AG08396 (cell line): ENCODE measurements at regions not wholly inside any gene's neighbourhood (a gene's known extent, or its start where the extent isn't known, plus 50 kb on each side); places are given as distances from the start of the nearest gene placed in this dataset.

Experiments
- DNase-seq: peaks from one replicate; pipeline ENCODE4 v3.0.0; 2012; ENCODE audit warnings: low spot score, mixed read lengths

- no peak for DNase-seq
These were observed 64.6 kb upstream of the ELOVL5 start for GRCh38 chr6:53413326-53413725.

DNA sequence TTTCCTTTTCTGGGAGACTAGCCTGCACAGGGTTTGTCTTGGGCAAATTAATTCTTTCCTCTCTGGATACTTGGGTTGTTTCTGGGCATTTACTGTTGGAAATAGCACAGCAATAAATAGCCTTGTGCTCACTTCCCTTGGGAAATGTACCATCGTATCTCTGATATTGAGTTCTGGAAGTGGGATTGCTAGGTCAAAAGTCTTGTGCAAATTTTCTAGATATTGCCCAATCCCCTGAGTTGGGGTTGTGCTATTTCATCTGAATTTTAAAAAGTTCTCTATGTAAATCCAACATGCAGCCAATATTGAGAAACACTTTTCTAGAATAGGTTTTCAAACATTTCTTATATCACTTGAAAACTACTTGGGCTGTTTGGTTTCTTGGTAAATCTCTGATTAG is 64.0 kb upstream of the ELOVL5 start:
- DNase-seq: no peak

DNA sequence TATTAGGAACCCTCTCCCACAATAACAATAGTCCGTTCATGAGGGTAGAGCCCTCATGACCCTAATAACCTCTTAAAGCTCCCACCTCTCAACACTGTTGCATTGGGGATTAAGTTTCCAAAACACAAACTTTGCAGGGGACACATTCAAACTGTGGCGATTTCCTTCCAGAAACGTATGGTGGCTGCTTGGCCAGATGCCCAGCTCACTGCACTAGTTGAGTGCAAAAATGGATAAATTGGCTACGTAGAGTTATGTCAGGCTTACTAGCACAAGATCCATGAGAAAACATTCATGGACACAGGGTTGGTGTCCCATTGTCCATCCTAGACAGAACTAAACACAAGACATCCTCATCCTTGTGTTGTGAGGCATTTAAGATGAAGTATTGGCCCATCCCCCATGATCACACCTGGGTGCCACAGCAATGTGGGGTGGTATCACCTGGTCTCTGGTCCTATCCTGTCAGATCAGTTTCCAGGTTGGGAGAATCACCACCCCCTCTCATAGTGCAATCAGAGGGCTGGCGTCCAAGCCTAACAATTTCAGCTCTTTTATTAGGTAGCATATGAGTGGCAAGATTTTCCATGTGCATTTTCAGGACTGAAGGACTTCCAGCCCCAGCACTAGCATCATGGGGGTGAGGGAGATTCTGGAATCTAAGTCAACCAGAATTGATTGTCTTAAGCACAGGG is 63.4 kb upstream of the ELOVL5 start:
- no peak for DNase-seq

GRCh38 chr6:53411451-53411850 is 62.7 kb upstream of the ELOVL5 start:
- DNase-seq: no peak

DNA sequence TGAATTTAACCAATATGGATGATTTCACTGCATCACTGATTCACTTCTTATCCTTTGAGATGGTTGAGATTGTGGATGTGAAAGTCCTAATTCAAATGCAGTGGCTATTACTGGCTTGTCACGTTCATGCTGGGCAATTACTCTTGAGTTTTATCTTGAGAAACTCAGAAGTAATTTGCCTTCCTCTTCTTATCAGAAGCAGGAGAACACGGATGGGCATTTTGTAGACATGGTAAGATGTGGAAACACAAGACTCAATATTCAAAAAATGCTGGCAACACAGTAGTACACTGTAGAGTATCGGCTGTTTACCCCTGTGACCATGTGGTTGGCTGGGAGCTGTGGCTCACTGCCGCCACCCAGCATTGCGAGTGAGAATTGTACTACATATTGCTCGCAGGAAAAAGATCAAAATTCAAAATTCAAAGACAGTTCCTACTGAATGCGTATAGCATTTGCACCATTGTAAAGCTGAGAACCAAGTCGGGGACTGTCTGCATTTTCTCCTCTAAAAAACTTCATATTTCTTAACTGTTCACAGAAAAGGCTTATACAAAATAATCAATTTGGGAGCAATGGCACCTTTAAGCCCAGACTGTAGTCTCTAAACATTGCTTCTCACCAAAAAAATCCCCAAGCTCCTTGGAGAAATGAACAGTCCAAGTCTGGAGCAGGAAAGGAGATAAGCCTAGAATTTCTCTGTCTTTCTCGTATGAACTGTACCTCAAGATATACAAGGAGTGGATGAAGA is 61.9 kb upstream of the ELOVL5 start:
- peak; percentile 55 for DNase-seq

GRCh38 chr6:53408826-53409225 is 60.1 kb upstream of the ELOVL5 start:
- no peak for DNase-seq

DNA sequence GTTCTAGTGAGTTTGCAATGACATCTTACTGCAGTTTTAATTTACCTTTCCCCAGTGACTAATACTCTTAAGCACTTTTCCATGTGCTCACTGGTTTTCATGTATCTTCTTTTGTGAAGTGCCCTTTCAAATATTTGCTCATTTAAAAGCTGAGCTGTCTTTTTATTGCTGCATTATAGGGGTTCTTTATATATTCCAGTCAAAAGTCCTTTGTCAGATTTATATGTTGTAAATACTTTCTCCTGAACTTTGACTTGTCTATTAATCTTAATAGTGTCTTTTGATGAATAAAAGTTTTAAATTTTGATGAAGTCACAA is 50.2 kb upstream of the ELOVL5 start:
- no peak for DNase-seq

- no peak for DNase-seq
These were observed 49.7 kb upstream of the ELOVL5 start for GRCh38 chr6:53398247-53399026.
